CMK (cell line): ENCODE measurements at regions not wholly inside any gene's neighbourhood (a gene's known extent, or its start where the extent isn't known, plus 50 kb on each side); places are given as distances from the start of the nearest gene placed in this dataset.

Experiments used
- DNase-seq: peaks from one replicate; pipeline ENCODE4 v3.0.0-alpha.2; 2010; ENCODE audit warnings: low read depth

GRCh38 chr6:91298543-91299145 lies 711.8 kb upstream of the MAP3K7 start:
- no peak for DNase-seq

GRCh38 chr6:91293395-91293794 lies 706.5 kb upstream of the MAP3K7 start:
- no peak for DNase-seq

GRCh38 chr6:91291071-91291470 lies 704.2 kb upstream of the MAP3K7 start:
- no peak for DNase-seq

GRCh38 chr6:91288741-91289140 lies 701.9 kb upstream of the MAP3K7 start:
- no peak for DNase-seq

GRCh38 chr6:91281901-91282300 lies 695.0 kb upstream of the MAP3K7 start:
- no peak for DNase-seq

GRCh38 chr6:91280494-91280830 lies 693.6 kb upstream of the MAP3K7 start:
- no peak for DNase-seq

GRCh38 chr6:91279740-91280493 lies 693.0 kb upstream of the MAP3K7 start:
- no peak for DNase-seq

- DNase-seq: no peak
Observed at GRCh38 chr6:91278416-91278815, 691.5 kb upstream of the MAP3K7 start.

- DNase-seq: no peak
Observed at GRCh38 chr6:91276315-91276714, 689.4 kb upstream of the MAP3K7 start.

- DNase-seq: no peak
Observed at GRCh38 chr6:91273729-91274128, 686.9 kb upstream of the MAP3K7 start.

- DNase-seq: no peak
Observed at GRCh38 chr6:91271807-91272206, 684.9 kb upstream of the MAP3K7 start.

- no peak for DNase-seq
Observed at GRCh38 chr6:91268941-91269340, 682.1 kb upstream of the MAP3K7 start.

GRCh38 chr6:91267246-91267645 lies 680.4 kb upstream of the MAP3K7 start:
- no peak for DNase-seq

GRCh38 chr6:91266156-91266555 lies 679.3 kb upstream of the MAP3K7 start:
- no peak for DNase-seq

GRCh38 chr6:91243436-91243835 lies 656.6 kb upstream of the MAP3K7 start:
- no peak for DNase-seq

- no peak for DNase-seq
Observed at GRCh38 chr6:91242614-91242949, 655.7 kb upstream of the MAP3K7 start.

- no peak for DNase-seq
Observed at GRCh38 chr6:91241946-91242613, 655.2 kb upstream of the MAP3K7 start.

- DNase-seq: no peak
Observed at GRCh38 chr6:91240878-91241603, 654.2 kb upstream of the MAP3K7 start.

- DNase-seq: no peak
Observed at GRCh38 chr6:91221072-91221720, 634.3 kb upstream of the MAP3K7 start.

- DNase-seq: no peak
Observed at GRCh38 chr6:91213229-91213901, 626.5 kb upstream of the MAP3K7 start.

GRCh38 chr6:91198588-91199255 lies 611.9 kb upstream of the MAP3K7 start:
- DNase-seq: no peak
